ENCODE measurements at regions not wholly inside any gene's neighbourhood (a gene's known extent, or its start where the extent isn't known, plus 50 kb on each side); places are given as distances from the start of the nearest gene placed in this dataset.
"Not testable (repeated sequence)": the region's sequence is repeated elsewhere in the genome, so short reads cannot be mapped to it uniquely, and the experiment has no call there.

DNA sequence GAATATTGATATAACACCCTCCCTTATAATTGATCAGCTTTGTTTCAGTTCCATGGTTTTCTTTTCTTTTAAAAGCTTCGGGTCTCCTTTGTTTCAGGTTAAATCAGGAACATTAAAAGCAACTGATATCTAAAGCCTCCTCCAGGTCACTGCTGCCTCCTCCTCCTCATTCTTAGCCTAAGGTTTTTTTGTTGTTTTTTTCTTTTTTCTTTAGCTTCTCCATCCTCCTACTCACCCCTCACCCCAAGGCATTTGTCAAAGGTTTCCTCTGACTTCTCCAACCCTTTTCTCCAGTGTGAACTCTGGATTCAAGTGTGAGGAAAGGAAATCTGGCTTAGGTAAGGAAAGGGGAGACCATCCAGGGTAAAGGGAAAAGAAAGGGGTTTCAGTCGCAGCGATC lies 420.2 kb upstream of the NFE2L3 start:
- intact Hi-C loops (cut with micrococcal nuclease) = no loop called here

DNA sequence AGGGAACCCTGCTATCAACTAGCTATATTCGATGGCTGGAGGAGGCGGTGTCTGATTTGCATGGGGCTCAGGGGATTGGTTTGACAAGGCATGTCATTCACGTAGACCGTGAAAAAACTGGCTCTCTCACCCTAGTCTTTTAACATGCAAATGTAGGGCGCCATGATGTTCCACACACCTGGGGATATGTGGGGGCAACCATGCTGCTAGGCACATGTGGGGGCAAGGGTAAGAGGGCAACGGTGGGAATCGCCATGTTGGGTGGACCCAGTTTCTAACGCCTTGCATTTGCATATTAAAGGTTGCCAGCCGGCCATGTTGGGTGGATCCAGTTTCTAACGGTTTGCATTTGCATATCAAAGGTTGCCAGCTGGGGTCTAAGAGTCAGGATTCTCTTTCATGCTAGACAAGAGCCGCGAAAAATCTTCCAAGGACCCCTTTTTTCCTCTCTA lies 419.2 kb upstream of the NFE2L3 start:
- intact Hi-C loops (cut with micrococcal nuclease) = no loop called here

DNA sequence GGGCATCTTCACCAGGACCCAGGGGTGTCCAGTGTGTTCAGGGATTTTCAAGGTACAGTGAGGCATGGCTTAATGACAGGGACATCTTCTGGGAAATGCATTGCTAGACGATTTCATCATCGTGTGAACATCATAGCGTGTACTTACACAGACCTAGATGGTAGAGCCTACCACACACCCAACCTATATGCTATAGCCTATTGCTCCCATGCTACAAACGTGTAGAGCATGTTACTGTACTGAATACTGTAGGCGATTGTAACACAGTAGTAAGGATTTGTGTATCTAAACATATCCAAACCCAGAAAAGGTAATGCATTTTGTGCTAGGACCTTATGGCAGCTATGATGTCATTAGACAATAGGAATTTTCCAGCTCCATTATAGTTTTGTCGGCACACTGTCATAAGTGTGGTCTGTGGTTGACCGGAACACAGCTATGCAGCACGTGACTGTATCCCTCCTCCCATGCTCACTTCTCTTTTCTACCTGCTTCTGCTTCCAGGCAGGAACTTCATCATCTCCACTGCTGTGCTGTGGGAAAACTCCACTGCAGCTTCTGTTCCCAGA lies 416.2 kb upstream of the NFE2L3 start:
- intact Hi-C loops (cut with micrococcal nuclease) = no loop called here

DNA sequence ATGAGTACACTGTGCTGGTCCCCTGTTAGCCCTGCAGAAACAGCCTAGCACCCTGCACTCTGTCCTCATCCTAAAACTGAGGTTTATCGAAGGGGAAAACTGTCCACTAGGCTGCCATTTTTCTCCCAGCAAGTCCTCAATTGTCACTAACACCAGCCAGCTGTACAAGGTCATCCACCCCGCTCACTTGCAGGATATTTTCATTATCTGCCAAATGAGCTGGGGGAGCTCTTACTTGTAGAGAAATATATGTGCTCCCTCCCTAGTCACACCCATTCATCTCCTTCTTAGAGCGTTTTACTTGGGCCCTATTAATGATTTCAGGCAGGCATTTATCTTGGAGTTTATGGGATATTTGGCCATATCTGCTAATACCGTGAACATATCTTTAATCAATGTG lies 413.5 kb upstream of the NFE2L3 start:
- intact Hi-C loops (cut with micrococcal nuclease) = no loop called here

DNA sequence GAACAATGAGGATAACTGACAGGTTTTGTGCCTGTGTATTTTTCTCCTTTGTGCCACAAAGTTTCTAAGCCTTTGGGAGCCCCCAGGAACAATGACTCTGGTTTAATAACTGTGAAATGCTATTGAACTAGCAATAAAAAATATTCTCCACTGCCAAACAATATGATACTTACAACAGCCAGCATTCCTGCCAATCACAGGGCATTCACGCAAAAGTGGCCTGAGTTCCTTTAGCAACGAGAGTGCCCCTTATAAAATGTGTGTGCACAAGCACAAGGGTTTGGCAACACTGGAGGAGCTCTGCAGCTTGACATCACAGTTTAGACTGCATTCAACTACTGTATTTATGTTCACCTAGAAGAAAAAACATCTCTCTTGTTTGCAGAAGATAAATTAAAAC lies 412.9 kb upstream of the NFE2L3 start:
- intact Hi-C loops (cut with micrococcal nuclease) = no loop called here

DNA sequence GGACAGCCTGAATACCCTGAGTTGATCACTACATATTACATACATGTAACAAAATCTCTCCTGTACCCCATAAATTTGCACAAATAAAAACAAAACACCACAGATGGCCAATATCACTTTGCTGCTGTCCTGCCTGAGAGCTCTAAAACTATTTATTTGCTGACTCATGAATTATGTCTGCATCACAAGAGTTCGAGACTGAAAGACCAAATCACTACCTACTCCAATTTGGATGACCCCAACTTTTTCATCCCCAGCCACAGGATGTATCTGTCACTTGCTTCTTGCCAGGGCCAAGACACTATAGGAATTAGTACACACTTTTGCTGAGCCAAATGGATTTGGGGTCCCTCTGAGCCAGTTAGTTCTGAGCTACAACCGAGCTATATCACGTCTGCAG lies 409.7 kb upstream of the NFE2L3 start:
- intact Hi-C loops (cut with micrococcal nuclease) = no loop called here

DNA sequence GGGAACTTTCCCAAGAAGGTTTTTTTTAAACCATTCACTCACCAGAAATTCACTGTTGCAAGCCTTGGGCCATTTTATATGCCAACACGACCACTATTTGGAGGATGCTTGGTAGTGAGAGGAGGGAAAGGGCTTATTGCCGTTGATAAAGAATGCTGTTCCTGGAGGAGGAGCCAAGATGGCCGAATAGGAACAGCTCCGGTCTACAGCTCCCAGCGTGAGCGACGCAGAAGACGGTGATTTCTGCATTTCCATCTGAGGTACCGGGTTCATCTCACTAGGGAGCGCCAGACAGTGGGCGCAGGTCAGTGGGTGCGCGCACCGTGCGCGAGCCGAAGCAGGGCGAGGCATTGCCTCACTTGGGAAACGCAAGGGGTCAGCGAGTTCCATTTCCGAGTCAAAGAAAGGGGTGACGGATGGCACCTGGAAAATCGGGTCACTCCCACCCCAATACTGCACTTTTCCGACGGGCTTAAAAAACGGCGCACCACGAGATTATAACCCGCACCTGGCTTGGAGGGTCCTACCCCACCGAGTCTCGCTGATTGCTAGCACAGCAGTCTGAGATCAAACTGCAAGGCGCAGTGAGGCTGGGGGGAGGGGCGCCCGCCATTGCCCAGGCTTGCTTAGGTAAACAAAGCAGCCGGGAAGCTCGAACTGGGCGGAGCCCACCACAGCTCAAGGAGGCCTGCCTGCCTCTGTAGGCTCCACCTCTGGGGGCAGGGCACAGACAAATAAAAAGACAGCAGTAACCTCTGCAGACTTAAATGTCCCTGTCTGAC lies 408.1 kb upstream of the NFE2L3 start:
- intact Hi-C loops (cut with micrococcal nuclease) = not testable (repeated sequence)

DNA sequence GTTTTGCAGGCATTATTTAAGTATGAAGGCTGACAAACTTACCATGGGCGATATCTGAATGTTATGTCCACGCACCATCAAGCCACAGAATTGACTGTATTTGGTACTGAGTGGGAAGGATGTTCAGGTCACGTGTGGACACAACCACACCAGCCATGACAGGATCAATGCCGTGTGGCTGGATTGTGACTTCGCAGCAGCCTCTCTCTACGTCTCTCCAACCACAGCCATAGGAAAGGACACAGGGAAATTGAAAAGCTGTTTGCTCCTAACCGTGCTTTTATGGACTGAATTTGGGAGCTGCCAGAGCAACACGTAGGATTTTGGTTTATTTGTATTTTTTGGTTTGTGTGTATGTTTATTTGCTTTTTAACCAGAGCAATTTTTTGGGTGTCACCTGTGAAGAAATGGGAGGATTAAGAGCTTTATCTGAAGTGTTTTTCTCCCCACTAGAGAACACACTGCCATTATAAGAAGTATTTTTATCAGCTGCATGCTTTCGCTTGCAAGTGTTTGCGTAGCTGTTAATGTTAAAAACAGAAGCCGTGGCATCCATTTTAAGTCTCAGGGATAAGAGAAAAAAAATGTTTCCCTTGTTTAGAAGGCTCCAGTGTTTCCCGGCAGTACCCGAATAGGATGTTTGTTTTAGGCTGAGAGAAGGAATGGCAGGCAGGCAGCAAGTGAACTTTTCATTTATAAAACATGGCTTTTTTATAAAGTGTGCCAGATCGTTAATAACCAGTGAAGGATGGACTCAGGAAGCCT lies 401.1 kb upstream of the NFE2L3 start:
- intact Hi-C loops (cut with micrococcal nuclease) = no loop called here

DNA sequence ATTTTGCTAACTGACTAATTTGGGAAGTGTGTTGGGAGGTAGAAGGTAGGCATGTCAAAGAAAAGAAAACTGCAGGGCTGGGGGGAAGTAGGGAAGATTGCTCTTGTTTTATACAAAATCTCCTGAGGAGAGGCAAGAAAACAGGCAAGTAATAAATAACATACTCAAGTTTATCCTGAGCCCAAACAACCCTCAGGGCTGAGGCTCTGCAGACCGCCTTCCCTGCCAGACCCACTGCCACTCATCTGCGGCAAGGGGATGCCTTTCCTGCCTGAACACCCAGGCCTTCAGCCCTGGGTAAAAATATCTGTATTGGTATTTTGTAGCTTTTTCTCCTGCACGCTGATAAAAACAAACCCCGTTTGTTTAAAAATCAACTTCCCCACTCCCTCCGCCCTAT lies 399.8 kb upstream of the NFE2L3 start:
- intact Hi-C loops (cut with micrococcal nuclease) = no loop called here

DNA sequence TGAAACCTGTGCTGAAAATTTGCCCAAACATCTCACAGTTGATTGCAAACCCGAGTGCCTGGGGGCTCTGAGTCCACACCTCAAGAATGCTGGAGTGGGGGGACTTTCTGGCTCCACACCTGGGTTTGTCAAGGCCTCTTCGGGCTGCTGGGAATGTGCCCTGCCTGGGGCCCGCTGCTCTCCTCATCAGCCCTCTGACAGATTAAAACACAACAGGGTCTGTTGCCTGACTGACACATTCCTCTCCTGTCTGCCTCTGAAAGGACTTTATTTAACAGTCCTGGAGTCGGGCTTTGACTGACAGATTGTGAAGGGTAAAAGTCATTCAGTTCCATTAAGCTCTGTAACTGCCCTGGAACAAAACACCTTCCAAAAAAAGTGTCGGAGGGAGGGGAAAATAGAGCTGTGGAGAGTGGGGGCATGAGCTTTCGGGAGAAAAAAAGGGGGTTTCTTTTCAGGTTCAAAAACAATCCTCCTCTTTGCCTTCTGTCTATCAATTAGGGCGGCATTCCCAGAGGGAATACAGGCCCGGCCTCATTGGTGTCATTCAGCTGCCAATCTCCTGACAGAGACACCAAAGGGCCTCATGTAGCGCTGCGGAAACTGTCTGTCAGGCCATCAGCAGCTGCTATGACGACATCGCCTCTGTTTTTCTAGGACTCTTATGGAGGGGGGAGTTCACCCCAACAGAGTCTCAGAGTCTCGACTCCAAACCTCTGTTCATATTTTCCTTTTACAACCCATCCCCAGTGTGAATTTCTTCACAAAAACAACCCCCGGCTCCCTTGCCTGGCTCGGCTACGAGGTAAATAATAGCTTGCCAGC lies 398.8 kb upstream of the NFE2L3 start:
- intact Hi-C loops (cut with micrococcal nuclease) = no loop called here

DNA sequence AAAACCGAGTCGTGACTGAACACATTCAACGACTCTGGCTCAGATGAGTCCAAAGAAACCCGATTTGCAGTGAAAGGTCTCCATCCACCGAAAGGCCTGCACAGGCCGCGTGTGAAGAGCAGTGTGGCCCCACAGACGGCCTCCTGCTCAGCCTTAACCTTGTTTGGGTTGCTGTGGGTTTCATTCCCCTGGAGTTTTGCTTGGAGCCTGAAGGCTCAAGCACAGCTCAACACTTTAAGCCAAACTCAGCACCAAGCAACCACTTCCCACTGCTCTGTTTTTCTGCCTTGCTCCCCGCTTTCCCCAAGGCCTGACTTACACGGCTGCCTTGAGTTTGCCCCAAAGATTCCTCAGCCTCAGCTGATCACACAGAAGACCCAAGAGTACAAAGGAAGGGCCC lies 398.2 kb upstream of the NFE2L3 start:
- intact Hi-C loops (cut with micrococcal nuclease) = no loop called here

DNA sequence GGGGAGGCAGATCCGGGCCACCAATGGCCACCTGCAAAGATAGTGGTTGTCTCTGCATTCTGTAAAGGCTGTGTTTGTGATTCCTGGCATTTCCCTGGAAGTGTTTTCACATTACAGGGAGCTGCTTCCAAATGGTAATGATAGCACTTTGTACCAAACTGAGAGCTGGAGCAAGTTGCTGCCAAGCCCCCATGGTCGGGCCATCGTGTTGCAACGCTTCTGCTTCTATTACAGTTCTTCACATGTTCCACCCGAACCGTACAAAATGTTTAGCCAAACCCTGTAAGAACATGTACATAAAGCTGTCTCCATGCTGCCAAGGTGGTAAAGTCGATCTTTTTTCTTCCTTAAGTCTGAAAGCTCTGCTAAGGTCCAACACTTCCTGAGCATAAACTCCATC lies 397.7 kb upstream of the NFE2L3 start:
- intact Hi-C loops (cut with micrococcal nuclease) = no loop called here

DNA sequence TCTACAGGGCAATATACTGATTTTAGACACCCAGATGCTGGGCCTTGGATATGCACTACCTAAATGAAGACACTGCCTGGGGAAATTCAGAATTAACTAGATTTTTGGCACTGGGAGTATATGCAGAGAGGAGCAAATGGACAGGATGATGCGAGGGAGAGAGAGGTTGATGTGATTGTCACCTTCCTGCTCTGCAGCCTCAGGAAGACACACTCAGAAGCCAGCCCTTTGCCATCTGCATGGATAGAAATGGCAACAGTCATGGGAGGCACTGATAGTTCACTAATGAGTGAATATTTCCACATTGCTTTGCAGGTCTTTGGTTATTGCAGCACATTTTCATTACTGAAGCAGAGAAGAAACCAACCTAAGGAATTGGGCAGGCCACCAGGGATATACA lies 397.2 kb upstream of the NFE2L3 start:
- intact Hi-C loops (cut with micrococcal nuclease) = no loop called here

DNA sequence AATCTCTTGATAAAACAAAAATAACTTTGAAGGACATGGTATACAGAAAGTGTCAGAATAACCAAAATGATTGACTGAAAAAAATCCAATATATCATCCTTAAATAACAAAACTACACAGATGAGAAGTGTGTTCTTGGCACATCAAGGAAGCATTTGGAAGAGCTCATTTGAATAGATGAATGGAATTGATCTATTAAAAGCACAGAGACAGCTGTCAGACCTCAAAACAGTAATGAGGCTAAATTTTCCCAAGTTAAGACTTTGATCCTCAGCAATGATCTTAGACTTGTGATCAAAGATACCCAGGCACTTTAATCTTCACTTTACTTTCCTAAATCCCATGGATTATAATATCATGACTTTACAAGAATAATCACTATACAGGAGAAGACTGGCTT lies 395.4 kb upstream of the NFE2L3 start:
- intact Hi-C loops (cut with micrococcal nuclease) = no loop called here

DNA sequence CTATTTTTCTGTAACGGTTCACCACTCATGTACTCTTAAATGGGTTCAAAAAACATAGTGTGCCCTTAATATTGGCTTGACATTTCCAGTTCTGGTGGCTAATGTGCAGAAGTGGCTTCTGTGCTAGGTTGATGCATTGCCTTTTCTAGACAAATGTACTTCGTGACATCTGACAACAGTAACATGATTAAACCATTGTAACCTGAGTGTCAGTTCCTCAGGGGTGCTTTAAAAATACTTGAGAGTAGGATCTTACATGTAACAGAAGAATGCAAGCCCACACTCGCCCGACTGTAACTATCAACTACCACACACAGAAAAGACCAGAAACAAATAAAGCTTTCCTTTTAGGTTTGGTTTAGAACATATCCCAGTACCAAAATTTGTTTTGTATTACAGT lies 393.4 kb upstream of the NFE2L3 start:
- intact Hi-C loops (cut with micrococcal nuclease) = no loop called here

DNA sequence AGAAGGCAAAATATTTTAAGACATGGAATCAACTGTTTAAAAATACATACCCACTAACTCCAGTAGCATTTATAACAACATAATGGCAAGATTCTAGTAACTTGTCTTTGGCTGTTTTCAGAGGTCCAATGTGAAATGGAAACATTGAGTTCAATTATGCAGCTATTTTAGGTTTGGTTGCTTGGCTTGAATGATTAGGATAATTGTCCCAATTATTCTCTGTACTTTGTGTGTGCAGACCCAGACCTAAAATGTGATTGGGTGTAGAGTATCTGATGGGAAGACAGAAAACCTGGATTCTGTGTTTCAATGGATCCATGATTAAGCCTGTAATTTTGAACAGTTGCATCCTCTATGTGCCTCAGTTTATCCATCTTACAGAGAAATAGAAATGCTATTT lies 392.7 kb upstream of the NFE2L3 start:
- intact Hi-C loops (cut with micrococcal nuclease) = no loop called here

DNA sequence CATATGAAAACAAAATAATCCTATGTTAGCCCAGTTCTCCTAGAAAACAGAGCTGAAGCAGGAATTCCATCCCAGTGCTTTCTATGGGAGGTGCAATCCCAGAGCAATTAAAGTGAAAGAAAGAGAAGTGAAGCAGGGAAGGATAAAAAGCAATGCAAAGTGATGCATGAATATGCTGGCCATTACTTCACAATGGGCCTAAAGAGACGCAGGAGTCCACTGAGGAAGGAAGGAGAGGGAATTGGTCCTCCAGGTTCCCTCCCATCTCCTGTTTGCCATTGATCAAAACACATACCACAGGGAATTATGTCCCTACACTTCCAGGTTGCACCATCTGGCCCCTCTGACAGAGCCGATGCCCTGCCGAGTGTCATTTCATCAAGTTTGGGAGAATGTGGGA lies 392.2 kb upstream of the NFE2L3 start:
- intact Hi-C loops (cut with micrococcal nuclease) = no loop called here

DNA sequence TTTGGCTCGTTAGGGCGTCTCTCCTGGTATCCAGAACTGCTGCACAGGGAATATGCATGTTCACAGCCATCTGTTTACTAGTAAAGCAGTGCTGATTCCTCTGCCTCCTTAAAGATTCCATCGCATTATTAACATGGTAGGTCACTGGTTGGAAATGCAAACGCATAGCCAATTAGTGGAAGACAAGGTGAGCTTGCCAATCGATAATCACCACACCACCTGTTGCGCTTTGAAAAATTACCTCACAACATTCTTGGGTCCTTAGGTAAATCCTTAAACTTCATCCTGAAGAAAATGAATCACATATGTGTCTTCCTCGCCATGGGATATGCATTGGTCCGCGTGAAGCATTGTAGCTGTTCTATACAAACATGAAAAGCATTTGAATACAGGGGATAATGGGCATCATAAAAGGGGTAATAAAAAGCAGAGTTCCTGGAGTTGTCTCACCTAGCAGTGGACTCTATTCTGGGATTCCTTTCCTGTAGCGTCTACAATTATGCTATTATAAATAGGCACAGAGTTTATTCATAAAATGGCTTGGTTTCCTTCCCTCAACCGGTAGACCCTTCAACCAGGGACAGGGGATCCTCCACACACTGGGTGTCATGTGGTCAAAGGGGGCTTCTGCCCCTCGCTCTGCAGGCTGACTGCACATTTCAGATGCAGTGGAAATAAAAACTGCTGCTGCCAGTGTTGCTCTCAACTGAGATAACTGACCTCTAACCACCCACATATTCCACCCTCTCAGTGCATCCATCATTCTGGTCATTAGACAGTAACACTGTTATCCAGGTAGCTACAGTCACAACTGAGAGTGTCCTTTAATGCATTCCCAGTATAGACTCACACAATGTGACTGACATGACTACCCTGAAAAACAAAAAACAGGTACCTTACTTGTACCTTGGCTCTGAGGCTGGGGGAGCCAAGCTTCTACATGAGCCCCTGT lies 389.2 kb upstream of the NFE2L3 start:
- intact Hi-C loops (cut with micrococcal nuclease) = no loop called here

DNA sequence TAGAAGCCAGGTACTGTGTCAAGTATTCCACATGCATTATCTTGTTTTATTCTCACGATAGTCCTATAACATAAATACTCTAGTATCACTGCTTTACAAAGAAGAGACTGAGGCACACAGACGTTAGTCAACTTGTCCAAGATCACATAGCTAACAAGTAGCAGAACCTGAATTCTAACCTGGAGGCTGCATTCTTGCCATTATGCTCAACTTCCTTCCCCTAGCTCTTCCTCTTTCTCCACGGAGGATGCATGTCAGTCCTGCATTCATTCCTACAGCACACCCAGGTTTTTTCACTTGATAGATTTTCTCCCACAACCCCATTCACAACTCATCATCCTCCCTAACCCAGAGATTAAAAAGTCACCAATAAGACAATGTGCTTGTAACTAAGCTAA lies 388.5 kb upstream of the NFE2L3 start:
- intact Hi-C loops (cut with micrococcal nuclease) = no loop called here

DNA sequence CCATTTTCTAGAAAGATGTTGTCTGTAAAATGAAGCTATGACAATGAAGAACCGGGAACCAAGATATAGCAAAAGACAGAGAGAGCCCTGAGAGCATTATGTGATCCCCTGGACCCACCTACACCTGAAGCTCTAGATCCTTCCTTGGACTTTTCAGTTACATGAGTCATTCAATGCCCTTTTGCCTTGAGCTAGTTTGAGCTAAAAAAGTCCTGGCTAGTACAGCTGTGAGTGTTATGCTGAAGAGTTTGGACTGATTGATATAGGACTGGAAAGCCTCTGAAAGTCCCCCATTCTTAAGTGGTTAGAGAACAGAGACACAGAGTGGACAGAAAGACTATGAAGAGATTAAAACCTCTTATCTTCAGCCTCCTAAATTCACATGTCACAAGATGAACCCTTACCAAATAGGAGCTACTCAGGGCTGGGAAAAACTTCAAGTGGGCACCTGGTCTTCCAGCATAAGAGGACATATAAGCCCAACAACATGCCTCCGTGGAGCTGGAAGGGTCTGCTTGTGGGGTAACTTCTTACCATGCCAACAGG lies 386.8 kb upstream of the NFE2L3 start:
- intact Hi-C loops (cut with micrococcal nuclease) = no loop called here
